ENCODE measurements at regions not wholly inside any gene's neighbourhood (a gene's known extent, or its start where the extent isn't known, plus 50 kb on each side); places are given as distances from the start of the nearest gene placed in this dataset.

DNA sequence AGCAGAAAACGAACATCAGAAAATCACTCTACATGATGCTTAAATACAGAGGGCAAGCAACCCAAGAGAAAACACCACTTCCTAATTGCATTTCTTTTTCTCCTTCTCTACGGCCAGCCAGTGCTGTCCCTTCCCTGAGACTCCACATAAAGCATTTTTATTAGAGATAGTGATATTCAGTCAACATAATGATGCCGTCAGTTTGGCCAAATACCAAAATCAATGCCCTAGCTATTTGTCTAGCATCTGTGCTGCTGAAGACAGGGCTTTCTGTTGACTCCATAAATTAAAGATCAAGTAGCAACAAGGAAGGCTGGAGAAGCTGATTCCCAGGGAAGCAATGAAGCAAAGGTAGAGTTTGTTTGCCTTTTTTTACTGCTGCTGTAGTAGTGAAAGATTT is 1024.9 kb downstream of the REEP3 start:
- Mint-ChIP-seq H3K4me1 (ENCODE audit: low read depth, unreplicated experiment) (peaks cover 1% of the 10 kb centered on the region), H3K36me3 (ENCODE audit: insufficient read depth, unreplicated experiment) (no peaks in the 10 kb centered on the region), H3K9me3 (ENCODE audit: low read depth, unreplicated experiment) (no peaks in the 10 kb centered on the region), H3K4me3 (ENCODE audit: low read depth, unreplicated experiment) (no peak overlapping the region), H3K27ac (ENCODE audit: unreplicated experiment) (no peak overlapping the region), H3K27me3 (ENCODE audit: unreplicated experiment) (no peaks in the 10 kb centered on the region)
- CTCF ChIA-PET, result interaction anchor here (1.0 kb wide), 1 partner anchor 115 kb away, joined by 3 read pairs; no protein-coding TSS in a partner anchor
- intact Hi-C loops (cut with micrococcal nuclease; ENCODE audit: unreplicated experiment), result loop anchor here (10.0 kb wide), 1 partner anchor 491 kb away; no protein-coding TSS in a partner anchor
- TF ChIP-seq, protein P1, sequence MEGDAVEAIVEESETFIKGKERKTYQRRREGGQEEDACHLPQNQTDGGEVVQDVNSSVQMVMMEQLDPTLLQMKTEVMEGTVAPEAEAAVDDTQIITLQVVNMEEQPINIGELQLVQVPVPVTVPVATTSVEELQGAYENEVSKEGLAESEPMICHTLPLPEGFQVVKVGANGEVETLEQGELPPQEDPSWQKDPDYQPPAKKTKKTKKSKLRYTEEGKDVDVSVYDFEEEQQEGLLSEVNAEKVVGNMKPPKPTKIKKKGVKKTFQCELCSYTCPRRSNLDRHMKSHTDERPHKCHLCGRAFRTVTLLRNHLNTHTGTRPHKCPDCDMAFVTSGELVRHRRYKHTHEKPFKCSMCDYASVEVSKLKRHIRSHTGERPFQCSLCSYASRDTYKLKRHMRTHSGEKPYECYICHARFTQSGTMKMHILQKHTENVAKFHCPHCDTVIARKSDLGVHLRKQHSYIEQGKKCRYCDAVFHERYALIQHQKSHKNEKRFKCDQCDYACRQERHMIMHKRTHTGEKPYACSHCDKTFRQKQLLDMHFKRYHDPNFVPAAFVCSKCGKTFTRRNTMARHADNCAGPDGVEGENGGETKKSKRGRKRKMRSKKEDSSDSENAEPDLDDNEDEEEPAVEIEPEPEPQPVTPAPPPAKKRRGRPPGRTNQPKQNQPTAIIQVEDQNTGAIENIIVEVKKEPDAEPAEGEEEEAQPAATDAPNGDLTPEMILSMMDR (IDR thresholded peaks at IDR 0.05; ENCODE audit: unreplicated experiment), result no peak
- BruUV-seq (replicated peaks), result no TSS peak
- no peak for DNase-seq

DNA sequence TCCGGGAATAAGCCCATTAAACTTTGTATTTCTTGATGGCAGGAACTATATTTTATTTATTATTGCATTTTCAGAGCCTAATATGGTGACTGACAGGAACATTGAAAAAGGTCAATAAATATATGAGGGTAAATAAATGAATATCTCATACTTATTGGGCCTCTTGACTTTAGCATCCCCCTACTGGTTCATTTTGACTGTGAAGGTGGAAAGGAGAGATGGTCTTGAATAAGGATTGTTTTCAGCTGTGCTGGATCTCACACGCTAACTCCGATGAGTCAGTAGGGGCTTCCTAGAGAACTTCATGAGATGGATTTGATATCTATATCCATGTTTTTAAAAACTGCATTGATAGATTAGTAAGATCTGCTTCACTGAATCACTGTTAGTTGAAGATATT is 1026.0 kb downstream of the REEP3 start:
- H3K4me1 Mint-ChIP-seq (ENCODE audit: low read depth, unreplicated experiment), result peaks cover 8% of the 10 kb centered on the region
- intact Hi-C loops (cut with micrococcal nuclease; ENCODE audit: unreplicated experiment), result loop anchor here (10.0 kb wide), 1 partner anchor 492 kb away; no protein-coding TSS in a partner anchor
- no peak overlapping the region for H3K27ac Mint-ChIP-seq (ENCODE audit: unreplicated experiment)
- CTCF ChIA-PET, result no interaction called here
- TF ChIP-seq, protein P1 (IDR thresholded peaks at IDR 0.05; ENCODE audit: unreplicated experiment), result no peak
- H3K4me3 Mint-ChIP-seq (ENCODE audit: low read depth, unreplicated experiment), result no peak overlapping the region
- H3K27me3 Mint-ChIP-seq (ENCODE audit: unreplicated experiment), result no peaks in the 10 kb centered on the region
- no TSS peak for BruUV-seq (replicated peaks)
- no peak for DNase-seq
- peaks cover 8% of the 10 kb centered on the region for H3K9me3 Mint-ChIP-seq (ENCODE audit: low read depth, unreplicated experiment)
- H3K36me3 Mint-ChIP-seq (ENCODE audit: insufficient read depth, unreplicated experiment), result no peaks in the 10 kb centered on the region

DNA sequence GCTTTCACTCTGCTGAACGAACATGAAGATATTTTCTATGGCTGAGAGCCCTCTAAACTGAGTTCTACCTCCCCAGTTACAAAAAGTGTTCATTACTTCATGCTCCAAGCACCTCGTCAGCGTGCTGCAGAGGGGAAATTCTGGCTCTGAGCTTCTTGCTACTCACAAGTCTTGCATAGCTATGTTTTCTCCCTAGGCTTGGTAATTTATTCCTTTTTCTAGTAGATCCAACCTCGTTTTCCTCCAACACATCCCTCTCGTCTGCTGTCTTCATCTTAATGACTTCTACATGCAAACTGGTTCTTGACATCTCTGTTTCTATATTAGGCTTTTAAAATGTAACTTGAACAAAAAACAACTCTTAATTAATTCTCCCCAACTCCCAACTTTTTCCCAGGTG is 1034.5 kb downstream of the REEP3 start:
- no TSS peak for BruUV-seq (replicated peaks)
- TF ChIP-seq, protein P1 (IDR thresholded peaks at IDR 0.05; ENCODE audit: unreplicated experiment), result no peak
- peaks cover 13% of the 10 kb centered on the region for H3K9me3 Mint-ChIP-seq (ENCODE audit: low read depth, unreplicated experiment)
- peaks cover 8% of the 10 kb centered on the region for H3K4me1 Mint-ChIP-seq (ENCODE audit: low read depth, unreplicated experiment)
- no peaks in the 10 kb centered on the region for H3K36me3 Mint-ChIP-seq (ENCODE audit: insufficient read depth, unreplicated experiment)
- intact Hi-C loops (cut with micrococcal nuclease; ENCODE audit: unreplicated experiment), result no loop called here
- H3K4me3 Mint-ChIP-seq (ENCODE audit: low read depth, unreplicated experiment), result no peak overlapping the region
- H3K27me3 Mint-ChIP-seq (ENCODE audit: unreplicated experiment), result no peaks in the 10 kb centered on the region
- CTCF ChIA-PET, result no interaction called here
- no peak overlapping the region for H3K27ac Mint-ChIP-seq (ENCODE audit: unreplicated experiment)
- no peak for DNase-seq

GRCh38 chr10:64558094-64558835 is 1037.1 kb downstream of the REEP3 start:
- no peak for DNase-seq
- no peaks in the 10 kb centered on the region for H3K27me3 Mint-ChIP-seq (ENCODE audit: unreplicated experiment)
- H3K4me3 Mint-ChIP-seq (ENCODE audit: low read depth, unreplicated experiment), result no peak overlapping the region
- no peaks in the 10 kb centered on the region for H3K36me3 Mint-ChIP-seq (ENCODE audit: insufficient read depth, unreplicated experiment)
- no peak overlapping the region for H3K27ac Mint-ChIP-seq (ENCODE audit: unreplicated experiment)
- no peaks in the 10 kb centered on the region for H3K4me1 Mint-ChIP-seq (ENCODE audit: low read depth, unreplicated experiment)
- TF ChIP-seq, protein P1 (IDR thresholded peaks at IDR 0.05; ENCODE audit: unreplicated experiment), result no peak
- intact Hi-C loops (cut with micrococcal nuclease; ENCODE audit: unreplicated experiment), result no loop called here
- peaks cover 14% of the 10 kb centered on the region for H3K9me3 Mint-ChIP-seq (ENCODE audit: low read depth, unreplicated experiment)
- CTCF ChIA-PET, result no interaction called here
- no TSS peak for BruUV-seq (replicated peaks)
